ENCODE measurements at regions not wholly inside any gene's neighbourhood (a gene's known extent, or its start where the extent isn't known, plus 50 kb on each side); places are given as distances from the start of the nearest gene placed in this dataset.
"Not testable (repeated sequence)": the region's sequence is repeated elsewhere in the genome, so short reads cannot be mapped to it uniquely, and the experiment has no call there.

DNA sequence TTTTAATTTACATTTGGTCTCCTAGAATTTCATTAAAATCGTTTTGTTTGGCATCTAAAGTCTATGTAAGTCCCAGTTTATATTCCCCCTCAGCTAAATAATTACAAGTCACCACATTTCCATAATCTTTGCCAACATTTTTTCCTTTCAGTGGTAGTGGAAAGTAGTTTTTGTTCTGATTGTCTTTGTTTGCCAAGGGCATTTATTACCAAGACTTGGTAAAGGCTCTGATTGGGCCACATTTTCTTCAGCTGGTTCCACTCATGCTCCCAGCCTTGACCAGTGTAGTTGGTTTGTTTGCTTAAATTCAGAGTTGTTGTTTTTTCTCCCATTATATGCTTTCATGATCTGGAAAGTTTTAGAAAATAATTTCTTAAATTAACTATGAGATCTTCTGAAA, 153.4 kb upstream of the MME start:
- TF ChIP-seq CTCF (IDR thresholded peaks at IDR 0.05; ENCODE audit: low read depth, low read length) = no peak
- no peak for DNase-seq (ENCODE audit: low read depth, low spot score)
- no peak overlapping the region for H3K4me3 ChIP-seq (ENCODE audit: low read depth, low read length)
- H3K27me3 ChIP-seq (ENCODE audit: control insufficient read depth, insufficient read depth, low read length) = no peaks in the 10 kb centered on the region
- CTCF ChIA-PET = interaction anchor here (0.6 to 2.6 kb wide), 6 partner anchors 28 to 658 kb away, joined by 3 to 13 read pairs (median 4); no protein-coding TSS in a partner anchor
- POLR2A ChIA-PET = interaction anchor here (0.7 kb wide), 1 partner anchor 472 kb away, joined by 4 read pairs; no protein-coding TSS in a partner anchor
- H3K27ac ChIP-seq (ENCODE audit: low read depth, low read length) = no peak overlapping the region
- H3K9me3 ChIP-seq (ENCODE audit: control insufficient read depth, insufficient read depth, low read length) = no peaks in the 10 kb centered on the region

GRCh38 chr3:154921351-154921750, 158.8 kb upstream of the MME start:
- POLR2A ChIA-PET = no interaction called here
- no peak for DNase-seq (ENCODE audit: low read depth, low spot score)
- TF ChIP-seq CTCF (IDR thresholded peaks at IDR 0.05; ENCODE audit: low read depth, low read length) = no peak

DNA sequence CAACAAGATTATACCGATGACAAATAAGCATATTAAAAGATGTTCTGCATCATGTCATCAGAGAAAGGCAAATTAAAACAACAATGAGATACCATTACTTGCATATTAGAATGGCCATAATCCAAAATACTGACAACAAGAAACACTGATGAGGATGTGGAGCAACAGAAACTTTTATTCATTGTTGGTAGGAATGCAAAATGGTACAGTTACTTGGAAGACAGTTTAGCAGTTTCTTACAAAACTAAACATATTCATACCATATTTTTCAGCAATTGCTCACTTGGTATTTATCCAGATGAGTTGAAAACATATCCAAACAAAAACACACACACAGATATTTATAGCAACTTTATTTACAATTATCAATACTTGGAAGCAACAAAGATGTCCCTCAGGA, 160.9 kb upstream of the MME start:
- ChIA-PET POLR2A (no interaction called here), CTCF (no interaction called here)
- Histone ChIP-seq H3K27me3 (ENCODE audit: control insufficient read depth, insufficient read depth, low read length) (no peaks in the 10 kb centered on the region), H3K9me3 (ENCODE audit: control insufficient read depth, insufficient read depth, low read length) (peaks cover 4% of the 10 kb centered on the region), H3K4me3 (ENCODE audit: low read depth, low read length) (no peak overlapping the region), H3K27ac (ENCODE audit: low read depth, low read length) (no peak overlapping the region)
- TF ChIP-seq CTCF (IDR thresholded peaks at IDR 0.05; ENCODE audit: low read depth, low read length) = no peak
- no peak for DNase-seq (ENCODE audit: low read depth, low spot score)

More at GRCh38 chr3:154921351-154921750, 158.8 kb upstream of the MME start:
- Histone ChIP-seq H3K27ac (ENCODE audit: low read depth, low read length) (no peak overlapping the region), H3K9me3 (ENCODE audit: control insufficient read depth, insufficient read depth, low read length) (peaks cover 4% of the 10 kb centered on the region), H3K4me3 (ENCODE audit: low read depth, low read length) (no peak overlapping the region), H3K27me3 (ENCODE audit: control insufficient read depth, insufficient read depth, low read length) (no peaks in the 10 kb centered on the region)
- CTCF ChIA-PET = no interaction called here

DNA sequence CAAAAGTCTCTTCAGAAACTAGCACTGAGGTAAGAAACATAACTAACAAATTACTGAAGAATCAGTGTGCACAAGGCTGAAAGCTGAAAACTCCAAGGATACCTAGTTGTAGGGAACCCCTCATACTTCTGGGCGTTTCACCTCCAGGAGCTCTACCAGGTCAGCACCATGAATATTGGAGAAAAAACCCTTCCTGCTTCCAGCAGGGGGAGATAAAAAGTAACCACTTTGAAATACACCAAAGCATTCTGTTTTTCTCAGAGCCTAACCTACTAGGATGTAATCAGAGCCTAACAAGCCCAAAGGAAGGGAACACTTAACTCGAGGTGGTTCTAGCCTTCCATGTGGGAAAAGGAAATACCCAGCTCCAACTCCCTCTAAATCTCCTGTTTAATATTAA, 175.8 kb upstream of the MME start:
- POLR2A ChIA-PET = no interaction called here

DNA sequence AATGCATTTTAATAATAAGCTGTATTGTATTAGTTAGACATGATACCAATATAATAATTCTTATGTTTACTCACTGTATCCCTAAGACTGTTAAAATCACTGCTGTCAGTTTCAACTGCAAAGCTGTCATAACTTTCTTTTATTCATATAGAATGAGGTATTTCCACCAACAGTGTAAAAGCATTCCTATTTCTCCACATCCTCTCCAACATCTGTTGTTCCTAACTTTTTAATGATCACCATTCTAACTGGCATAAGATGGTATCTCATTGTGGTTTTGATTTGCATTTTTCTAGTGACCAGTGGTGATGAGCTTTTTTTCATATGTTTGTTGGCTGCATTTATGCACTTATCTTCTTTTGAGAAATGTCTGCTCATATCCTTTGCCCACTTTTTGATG, 177.6 kb upstream of the MME start:
- H3K27ac ChIP-seq (ENCODE audit: low read depth, low read length); POLR2A ChIA-PET; DNase-seq (ENCODE audit: low read depth, low spot score): not testable (repeated sequence)

More for the DNA sequence above, 175.8 kb upstream of the MME start:
- Histone ChIP-seq H3K27ac (ENCODE audit: low read depth, low read length) (no peak overlapping the region), H3K27me3 (ENCODE audit: control insufficient read depth, insufficient read depth, low read length) (no peaks in the 10 kb centered on the region), H3K9me3 (ENCODE audit: control insufficient read depth, insufficient read depth, low read length) (no peaks in the 10 kb centered on the region), H3K4me3 (ENCODE audit: low read depth, low read length) (no peak overlapping the region)
- CTCF ChIA-PET = interaction anchor here (0.6 to 3.3 kb wide), 7 partner anchors 146 to 419 kb away, joined by 3 to 19 read pairs (median 3); no protein-coding TSS in a partner anchor
- no peak for DNase-seq (ENCODE audit: low read depth, low spot score)
- TF ChIP-seq CTCF (IDR thresholded peaks at IDR 0.05; ENCODE audit: low read depth, low read length) = peak; percentile 55

GRCh38 chr3:154901278-154901677, 178.8 kb upstream of the MME start:
- Histone ChIP-seq H3K4me3 (ENCODE audit: low read depth, low read length) (no peak overlapping the region), H3K27ac (ENCODE audit: low read depth, low read length) (no peak overlapping the region), H3K9me3 (ENCODE audit: control insufficient read depth, insufficient read depth, low read length) (no peaks in the 10 kb centered on the region), H3K27me3 (ENCODE audit: control insufficient read depth, insufficient read depth, low read length) (no peaks in the 10 kb centered on the region)
- CTCF ChIA-PET = interaction anchor here (0.6 kb wide), 1 partner anchor 144 kb away, joined by 5 read pairs; no protein-coding TSS in a partner anchor
- POLR2A ChIA-PET = no interaction called here
- no peak for DNase-seq (ENCODE audit: low read depth, low spot score)
- TF ChIP-seq CTCF (IDR thresholded peaks at IDR 0.05; ENCODE audit: low read depth, low read length) = no peak

More for the DNA sequence above, 177.6 kb upstream of the MME start:
- H3K4me3 ChIP-seq (ENCODE audit: low read depth, low read length); H3K9me3 ChIP-seq (ENCODE audit: control insufficient read depth, insufficient read depth, low read length); H3K27me3 ChIP-seq (ENCODE audit: control insufficient read depth, insufficient read depth, low read length); CTCF ChIA-PET: not testable (repeated sequence)
